Astrocyte of the spinal cord (primary cell): ENCODE measurements at regions not wholly inside any gene's neighbourhood (a gene's known extent, or its start where the extent isn't known, plus 50 kb on each side); places are given as distances from the start of the nearest gene placed in this dataset.

Experiments
- DNase-seq: peaks from one replicate; pipeline ENCODE4 v3.0.0; 2011; ENCODE audit warnings: low read depth, low spot score
- H3K4me3 ChIP-seq: 2 replicates; pipeline ENCODE4 v1.5.1; 2011; ENCODE audit warnings: low read depth, mild to moderate bottlenecking, low read length, moderate library complexity
- CTCF ChIP-seq: IDR thresholded peaks from 2 replicates; pipeline ENCODE4 v1.5.1; 2012; ENCODE audit warnings: low read depth, mild to moderate bottlenecking, low read length, inconsistent platforms
- in situ Hi-C: cut with HindIII; loops from 2 replicates; pipeline ENCODE4 v1.10.0; 2017; ENCODE audit warnings: low sequenced_read_pairs

DNA sequence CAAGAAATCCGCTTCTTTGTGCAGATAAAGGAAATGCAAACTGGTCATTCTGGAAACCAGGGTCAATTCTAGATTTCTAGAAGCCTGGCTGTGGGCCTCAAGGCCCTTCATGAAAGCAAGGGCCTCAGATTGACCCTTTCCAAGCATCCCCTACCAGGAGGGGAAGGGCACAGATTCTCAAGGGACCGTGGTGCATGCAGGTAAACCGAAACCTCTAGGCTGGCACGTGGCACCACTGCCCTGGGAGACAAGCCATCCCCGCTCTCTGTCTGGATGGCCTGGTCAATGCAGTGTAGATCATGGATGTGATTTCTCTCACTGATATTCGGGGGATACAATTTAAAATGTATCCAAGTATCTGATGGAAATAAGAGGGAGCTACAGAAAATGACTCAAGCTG lies 69.4 kb downstream of the TOMM20 start:
- DNase-seq, result no peak
- no peak for TF ChIP-seq CTCF
- in situ Hi-C loops, result no loop called here
- no peak overlapping the region for H3K4me3 ChIP-seq

DNA sequence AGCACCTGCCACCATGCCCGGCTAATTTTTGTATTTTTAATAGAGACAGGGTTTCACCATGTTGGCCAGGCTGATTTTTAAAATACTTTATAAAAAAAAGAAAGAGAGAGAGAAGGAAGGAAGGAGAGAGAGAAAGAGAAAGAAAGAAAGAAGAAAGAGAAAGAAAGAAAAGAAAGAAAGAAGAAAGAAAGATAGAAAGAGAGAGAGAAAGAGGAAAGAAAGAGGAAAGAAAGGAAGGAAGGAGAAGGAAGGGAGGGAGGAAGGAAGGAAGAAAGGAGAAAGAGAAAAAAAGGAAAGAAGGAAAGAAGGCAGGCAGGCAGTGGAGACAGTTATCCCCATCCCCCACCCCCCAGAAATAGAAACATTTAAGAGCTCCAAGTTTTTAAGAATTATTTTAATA lies 69.9 kb downstream of the TOMM20 start:
- DNase-seq, result no peak
- in situ Hi-C loops, result no loop called here
- TF ChIP-seq CTCF, result no peak
- H3K4me3 ChIP-seq, result no peak overlapping the region

DNA sequence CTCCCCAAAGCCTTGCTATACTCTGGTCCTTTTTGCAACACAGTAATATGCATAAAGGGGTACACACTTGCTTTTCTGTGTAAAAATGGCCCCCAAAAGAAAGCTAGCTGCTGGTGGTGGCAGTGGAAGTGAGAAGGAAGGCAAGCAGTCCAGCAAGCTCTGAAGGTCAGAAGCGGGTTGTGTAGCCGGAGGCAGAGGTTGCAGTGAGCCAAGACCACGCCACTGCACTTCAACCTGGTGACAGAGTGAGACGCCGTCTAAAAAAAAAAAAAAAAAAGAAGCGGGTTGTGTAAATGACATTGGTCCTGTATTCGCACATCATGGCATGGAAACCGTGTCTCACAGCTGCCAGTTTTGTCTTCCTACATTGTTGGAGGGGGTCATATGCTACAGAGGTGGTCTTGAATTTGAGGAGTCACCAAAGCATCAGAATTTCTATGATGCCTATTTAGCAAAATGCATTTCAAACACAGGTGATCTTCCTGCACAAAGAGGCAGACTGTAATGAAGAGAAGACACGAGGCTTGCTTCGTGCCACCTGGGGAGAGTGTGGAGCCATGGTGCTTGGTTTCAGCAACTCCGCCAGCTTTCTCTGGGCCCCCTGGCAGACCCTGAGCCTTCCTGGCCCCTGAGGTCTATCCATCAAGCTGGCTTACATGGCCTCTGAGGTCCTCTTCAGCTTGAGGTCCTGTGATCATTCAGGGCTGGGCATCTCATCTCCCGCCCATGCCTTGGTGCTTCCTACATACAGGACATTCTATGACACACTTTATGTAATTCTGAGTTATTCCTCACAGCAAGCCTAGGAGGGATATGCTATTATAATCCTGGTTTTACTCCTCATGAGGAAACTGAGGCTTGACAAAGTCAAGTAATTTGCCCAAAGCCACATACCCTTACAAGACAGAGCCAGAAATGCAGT lies 71.0 kb downstream of the TOMM20 start:
- no peak for DNase-seq
- in situ Hi-C loops, result no loop called here
- no peak for TF ChIP-seq CTCF
- H3K4me3 ChIP-seq, result no peak overlapping the region

DNA sequence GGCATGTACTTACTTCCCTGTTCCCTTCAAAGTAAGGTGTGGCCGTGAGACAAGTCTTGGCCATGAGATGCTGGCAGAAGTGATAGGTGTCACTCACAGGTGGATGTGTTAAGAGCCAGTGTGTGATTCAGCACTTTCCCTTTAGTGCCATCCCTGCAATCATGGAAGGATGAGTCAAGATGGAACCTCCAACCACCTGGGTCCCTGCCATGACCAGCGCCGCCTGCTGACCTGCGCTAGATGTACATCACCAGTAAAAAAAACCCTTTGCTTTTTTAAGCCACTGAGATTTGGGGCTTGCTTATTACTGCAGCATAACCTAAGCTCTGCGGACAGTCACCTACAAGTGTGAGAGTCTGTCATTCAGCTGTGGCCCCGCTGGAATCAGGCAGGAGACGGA lies 71.7 kb downstream of the TOMM20 start:
- TF ChIP-seq CTCF, result no peak
- in situ Hi-C loops, result no loop called here
- no peak overlapping the region for H3K4me3 ChIP-seq
- no peak for DNase-seq

DNA sequence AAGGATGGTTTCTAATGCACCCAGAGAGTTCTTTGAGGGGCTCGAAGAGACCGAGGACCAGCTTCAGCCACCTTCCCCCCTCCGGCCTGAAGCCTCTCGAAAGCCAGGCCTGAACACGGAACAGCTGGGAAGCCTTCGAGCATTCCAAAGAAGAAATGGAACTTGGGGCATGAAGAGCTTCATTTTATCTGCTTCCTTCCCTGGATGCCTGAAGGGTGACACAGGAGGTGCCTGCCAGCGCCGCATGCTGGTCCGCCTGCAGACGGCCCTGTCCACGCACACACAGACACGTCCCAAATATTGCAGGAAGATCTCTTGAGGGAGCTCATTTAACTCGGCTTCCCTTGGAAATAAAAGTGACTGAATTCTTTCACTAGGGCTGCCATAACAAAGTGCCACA lies 73.7 kb downstream of the TOMM20 start:
- DNase-seq, result no peak
- no peak for TF ChIP-seq CTCF
- H3K4me3 ChIP-seq, result no peak overlapping the region
- in situ Hi-C loops, result no loop called here

DNA sequence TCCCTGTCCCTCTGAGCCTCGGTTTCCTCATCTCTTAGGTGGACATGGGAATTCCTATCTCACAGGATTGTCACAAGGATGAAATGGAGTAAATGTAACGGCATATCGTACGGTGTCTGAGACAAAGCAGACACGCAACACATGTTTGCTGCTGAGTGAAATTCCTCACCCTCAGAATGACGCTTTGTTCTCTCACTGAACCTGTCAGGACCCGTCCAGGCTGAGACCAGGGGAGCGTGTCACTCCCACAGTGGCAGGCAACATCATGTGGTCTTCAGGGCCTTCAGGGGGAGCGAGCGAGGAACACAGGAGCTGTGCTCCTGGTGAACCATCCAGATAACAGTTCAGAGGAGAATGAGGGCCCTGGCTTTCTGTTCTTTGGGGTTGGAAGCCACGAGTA lies 74.2 kb downstream of the TOMM20 start:
- no peak for DNase-seq
- no peak for TF ChIP-seq CTCF
- in situ Hi-C loops, result no loop called here
- no peak overlapping the region for H3K4me3 ChIP-seq
